ES-I3 (cell line): ENCODE measurements at regions not wholly inside any gene's neighbourhood (a gene's known extent, or its start where the extent isn't known, plus 50 kb on each side); places are given as distances from the start of the nearest gene placed in this dataset.

Experiments used
- H3K36me3 ChIP-seq: 2 replicates; pipeline ENCODE4 v1.6.1; 2013; ENCODE audit warnings: mild to moderate bottlenecking, low read length, control low read depth, moderate library complexity; ENCODE audit not compliant: insufficient read depth
- H3K4me1 ChIP-seq: 2 replicates; pipeline ENCODE4 v1.6.1; 2013; ENCODE audit warnings: mild to moderate bottlenecking, control low read depth, low read length; ENCODE audit not compliant: insufficient read depth
- H3K9ac ChIP-seq: 2 replicates; pipeline ENCODE4 v1.6.1; 2013; ENCODE audit warnings: low read depth, mild to moderate bottlenecking, low read length, moderate library complexity
- H3K9me3 ChIP-seq: 2 replicates; pipeline ENCODE4 v1.6.1; 2013; ENCODE audit warnings: mild to moderate bottlenecking, low read length, moderate library complexity; ENCODE audit not compliant: control insufficient read depth, insufficient read depth

GRCh38 chr2:185128996-185129395 lies 530.7 kb downstream of the ZNF804A start:
- no peak overlapping the region for H3K9ac ChIP-seq
- peaks cover 2% of the 10 kb centered on the region; the same call in 1 of the 2 replicates for H3K4me1 ChIP-seq

GRCh38 chr2:185130685-185131084 lies 532.4 kb downstream of the ZNF804A start:
- H3K36me3 ChIP-seq: no peaks in the 10 kb centered on the region
- no peaks in the 10 kb centered on the region for H3K9me3 ChIP-seq
- H3K9ac ChIP-seq: no peak overlapping the region
- peaks cover 2% of the 10 kb centered on the region; the same call in 1 of the 2 replicates for H3K4me1 ChIP-seq

More at GRCh38 chr2:185128996-185129395, 530.7 kb downstream of the ZNF804A start:
- no peaks in the 10 kb centered on the region for H3K9me3 ChIP-seq
- no peaks in the 10 kb centered on the region for H3K36me3 ChIP-seq

- Histone ChIP-seq H3K9me3 (no peaks in the 10 kb centered on the region), H3K9ac (no peak overlapping the region), H3K4me1 (peaks cover 2% of the 10 kb centered on the region; the same call in 1 of the 2 replicates), H3K36me3 (no peaks in the 10 kb centered on the region)
Measured at GRCh38 chr2:185132501-185133041, 534.2 kb downstream of the ZNF804A start.

GRCh38 chr2:185137700-185138099 lies 539.4 kb downstream of the ZNF804A start:
- H3K9me3 ChIP-seq: no peaks in the 10 kb centered on the region
- no peak overlapping the region for H3K9ac ChIP-seq
- H3K36me3 ChIP-seq: no peaks in the 10 kb centered on the region
- no peaks in the 10 kb centered on the region for H3K4me1 ChIP-seq

GRCh38 chr2:185142677-185143076 lies 544.3 kb downstream of the ZNF804A start:
- Histone ChIP-seq H3K4me1 (no peaks in the 10 kb centered on the region), H3K9ac (no peak overlapping the region), H3K36me3 (no peaks in the 10 kb centered on the region), H3K9me3 (no peaks in the 10 kb centered on the region)

GRCh38 chr2:185144159-185144919 lies 546.0 kb downstream of the ZNF804A start:
- Histone ChIP-seq H3K4me1 (no peaks in the 10 kb centered on the region), H3K9me3 (no peaks in the 10 kb centered on the region)

GRCh38 chr2:185145316-185146121 lies 547.2 kb downstream of the ZNF804A start:
- Histone ChIP-seq H3K9me3 (no peaks in the 10 kb centered on the region), H3K4me1 (no peaks in the 10 kb centered on the region), H3K36me3 (no peaks in the 10 kb centered on the region), H3K9ac (no peak overlapping the region)

More at GRCh38 chr2:185144159-185144919, 546.0 kb downstream of the ZNF804A start:
- no peaks in the 10 kb centered on the region for H3K36me3 ChIP-seq
- H3K9ac ChIP-seq: no peak overlapping the region

GRCh38 chr2:185147361-185147760 lies 549.0 kb downstream of the ZNF804A start:
- Histone ChIP-seq H3K9ac (no peak overlapping the region), H3K9me3 (no peaks in the 10 kb centered on the region), H3K36me3 (no peaks in the 10 kb centered on the region), H3K4me1 (no peaks in the 10 kb centered on the region)

- no peaks in the 10 kb centered on the region for H3K9me3 ChIP-seq
- H3K36me3 ChIP-seq: no peaks in the 10 kb centered on the region
- H3K9ac ChIP-seq: no peak overlapping the region
- H3K4me1 ChIP-seq: no peaks in the 10 kb centered on the region
Measured at GRCh38 chr2:185152186-185152585, 553.9 kb downstream of the ZNF804A start.

- Histone ChIP-seq H3K9me3 (peaks cover 2% of the 10 kb centered on the region; the same call in 1 of the 2 replicates), H3K36me3 (no peaks in the 10 kb centered on the region), H3K4me1 (no peaks in the 10 kb centered on the region), H3K9ac (no peak overlapping the region)
Measured at GRCh38 chr2:185161701-185162100, 563.4 kb downstream of the ZNF804A start.

GRCh38 chr2:185174353-185174752 lies 564.3 kb upstream of the FSIP2 start:
- Histone ChIP-seq H3K4me1 (no peaks in the 10 kb centered on the region), H3K9ac (no peak overlapping the region), H3K9me3 (no peaks in the 10 kb centered on the region), H3K36me3 (no peaks in the 10 kb centered on the region)

GRCh38 chr2:185179743-185180142 lies 558.9 kb upstream of the FSIP2 start:
- no peaks in the 10 kb centered on the region for H3K9me3 ChIP-seq
- H3K4me1 ChIP-seq: no peaks in the 10 kb centered on the region
- no peak overlapping the region for H3K9ac ChIP-seq
- no peaks in the 10 kb centered on the region for H3K36me3 ChIP-seq

- no peaks in the 10 kb centered on the region for H3K4me1 ChIP-seq
- H3K9me3 ChIP-seq: no peaks in the 10 kb centered on the region
- H3K9ac ChIP-seq: no peak overlapping the region
- no peaks in the 10 kb centered on the region for H3K36me3 ChIP-seq
Measured at GRCh38 chr2:185181901-185182300, 556.7 kb upstream of the FSIP2 start.

GRCh38 chr2:185185044-185185443 lies 553.6 kb upstream of the FSIP2 start:
- Histone ChIP-seq H3K36me3 (no peaks in the 10 kb centered on the region), H3K9me3 (no peaks in the 10 kb centered on the region), H3K4me1 (no peaks in the 10 kb centered on the region), H3K9ac (no peak overlapping the region)
